Testis (tissue), 2 donors: ENCODE measurements at regions not wholly inside any gene's neighbourhood (a gene's known extent, or its start where the extent isn't known, plus 50 kb on each side); places are given as distances from the start of the nearest gene placed in this dataset.
A peak's percentile ranks its signal among the peaks of the same experiment; 100 is the strongest.

Source experiments
- DNase-seq: peaks from one replicate; pipeline ENCODE4 v3.0.0-alpha.2; 2019
- H3K27ac ChIP-seq, 2 donors: fragments of 200-600 bp; sonication (generic); one replicate each; pipeline ENCODE4 v1.5.1; 2019
- H3K27me3 ChIP-seq: fragments of 200-600 bp; sonication (generic); one replicate; pipeline ENCODE4 v1.5.1; 2019
- H3K36me3 ChIP-seq: fragments of 200-600 bp; sonication (generic); one replicate; pipeline ENCODE4 v1.5.1; 2017; ENCODE audit warnings: low read depth; ENCODE audit errors: missing control alignments
- H3K4me1 ChIP-seq: fragments of 200-600 bp; sonication (generic); one replicate; pipeline ENCODE4 v1.5.1; 2019
- H3K4me3 ChIP-seq, 2 donors: fragments of 200-600 bp; sonication (generic); one replicate each; pipeline ENCODE4 v1.5.1; 2017 to 2019
- H3K9me3 ChIP-seq: fragments of 200-600 bp; sonication (generic); one replicate; pipeline ENCODE4 v1.5.1; 2017
- CTCF ChIP-seq, 3 experiments: fragments of 450-650 bp in 2 of 3; fragments of 200-600 bp in 1 of 3; sonication (generic) in 1 of 3; IDR thresholded peaks; one replicate each; pipeline ENCODE4 v1.5.1; 2016 to 2019; ENCODE audit warnings: antibody characterized with exemption in 3 of 3, mild to moderate bottlenecking in 2 of 3, moderate library complexity in 1 of 3
- POLR2A ChIP-seq: fragments of 450-650 bp; IDR thresholded peaks from one replicate; pipeline ENCODE4 v1.6.1; 2017; ENCODE audit warnings: antibody characterized with exemption, mild to moderate bottlenecking, moderate library complexity
- WGBS, 2 donors: methylation state at CpG; one replicate each; pipeline ENCODE4 v1.1.5; 2018; 5-methylcytosine and 5-hydroxymethylcytosine counted together
- intact Hi-C: fragments of 100-400 bp; cut with DNase I; formaldehyde crosslinking; loops from one replicate; pipeline ENCODE4 v1.15.1; 2023; ENCODE audit warnings: low total_unique reads

- H3K36me3 ChIP-seq, result no peaks in the 10 kb centered on the region
- DNase-seq, result no peak
- no peaks in the 10 kb centered on the region for H3K4me1 ChIP-seq
- TF ChIP-seq CTCF (IDR thresholded peaks at IDR 0.05) (no peak), POLR2A (no peak)
- no peaks in the 10 kb centered on the region for H3K9me3 ChIP-seq
- intact Hi-C loops, result no loop called here
- WGBS, 2 donors, result 55 to 58% methylated on average over 4 of the region's 4 CpGs
- H3K27ac ChIP-seq, result no peak overlapping the region
- no peaks in the 10 kb centered on the region for H3K27me3 ChIP-seq
- H3K4me3 ChIP-seq, result no peak overlapping the region
These were observed 203.0 kb upstream of the GPR101 start for GRCh38 chrX:137236837-137237236.

GRCh38 chrX:137234651-137235402, 201.0 kb upstream of the GPR101 start:
- H3K4me1 ChIP-seq, result no peaks in the 10 kb centered on the region
- no peaks in the 10 kb centered on the region for H3K36me3 ChIP-seq
- TF ChIP-seq POLR2A, result no peak
- TF ChIP-seq CTCF (IDR thresholded peaks at IDR 0.05), result no peak
- H3K27ac ChIP-seq, result no peak overlapping the region
- H3K27me3 ChIP-seq, result no peaks in the 10 kb centered on the region
- 66 to 70% methylated on average over 6 of the region's 6 CpGs for WGBS, 2 donors
- no peak overlapping the region for H3K4me3 ChIP-seq
- no peaks in the 10 kb centered on the region for H3K9me3 ChIP-seq
- no peak for DNase-seq
- intact Hi-C loops, result no loop called here

- Histone ChIP-seq H3K9me3 (no peaks in the 10 kb centered on the region), H3K27ac (no peak overlapping the region), H3K27me3 (no peaks in the 10 kb centered on the region), H3K4me3 (no peak overlapping the region), H3K4me1 (no peaks in the 10 kb centered on the region), H3K36me3 (no peaks in the 10 kb centered on the region)
- intact Hi-C loops, result no loop called here
- TF ChIP-seq CTCF (IDR thresholded peaks at IDR 0.05), result no peak
- TF ChIP-seq POLR2A, result no peak
- no peak for DNase-seq
- 66 to 67% methylated on average over 3 of the region's 3 CpGs for WGBS, 2 donors
These were observed 199.7 kb upstream of the GPR101 start for GRCh38 chrX:137233478-137233877.

- peak; percentile 35 for DNase-seq
- intact Hi-C loops, result no loop called here
- H3K27me3 ChIP-seq, result no peaks in the 10 kb centered on the region
- no peaks in the 10 kb centered on the region for H3K36me3 ChIP-seq
- no peak overlapping the region for H3K4me3 ChIP-seq
- WGBS, 2 donors, result 42 to 55% methylated on average over 2 of the region's 2 CpGs
- H3K9me3 ChIP-seq, result no peaks in the 10 kb centered on the region
- no peak overlapping the region for H3K27ac ChIP-seq
- H3K4me1 ChIP-seq, result no peaks in the 10 kb centered on the region
- TF ChIP-seq CTCF (IDR thresholded peaks at IDR 0.05) (no peak), POLR2A (no peak)
These were observed 193.4 kb upstream of the GPR101 start for GRCh38 chrX:137227151-137227550.

- no peak for TF ChIP-seq POLR2A
- no peak for TF ChIP-seq CTCF (IDR thresholded peaks at IDR 0.05)
- WGBS, 2 donors, result 50 to 56% methylated on average over 1 of the region's 1 CpG
- H3K4me1 ChIP-seq, result no peaks in the 10 kb centered on the region
- H3K9me3 ChIP-seq, result no peaks in the 10 kb centered on the region
- H3K27ac ChIP-seq, result no peak overlapping the region
- intact Hi-C loops, result no loop called here
- no peak overlapping the region for H3K4me3 ChIP-seq
- no peaks in the 10 kb centered on the region for H3K27me3 ChIP-seq
- no peak for DNase-seq
- no peaks in the 10 kb centered on the region for H3K36me3 ChIP-seq
These were observed 181.7 kb upstream of the GPR101 start for GRCh38 chrX:137215467-137215866.
